GM23338 (cell line): ENCODE measurements at regions not wholly inside any gene's neighbourhood (a gene's known extent, or its start where the extent isn't known, plus 50 kb on each side); places are given as distances from the start of the nearest gene placed in this dataset.

Experiments
- ATAC-seq: fragments of 200-7000 bp; cut with Tn5 transposase; 3 replicates; pipeline ENCODE4 v1.9.1; 2020
- DNase-seq: peaks from one replicate; pipeline ENCODE4 v3.0.0-alpha.2; 2015; ENCODE audit warnings: low spot score
- H2AFZ ChIP-seq: fragments of 200-600 bp; sonication (generic); 2 replicates; pipeline ENCODE4 v1.8.0; 2016; ENCODE audit warnings: antibody characterized with exemption, mild to moderate bottlenecking, moderate library complexity
- H3F3A ChIP-seq: fragments of 200-600 bp; sonication (generic); replicated peaks from 2 replicates; pipeline ENCODE4 v1.8.0; 2017; ENCODE audit warnings: antibody characterized with exemption, mixed run types, low read depth
- H3K27ac ChIP-seq: fragments of 200-600 bp; sonication (generic); 2 replicates; pipeline ENCODE4 v1.6.1; 2016; ENCODE audit warnings: low read depth
- H3K27me3 ChIP-seq: fragments of 200-600 bp; sonication (generic); 2 replicates; pipeline ENCODE4 v1.8.0; 2016; ENCODE audit warnings: mild to moderate bottlenecking, mixed run types, moderate library complexity; ENCODE audit not compliant: insufficient read depth
- H3K36me3 ChIP-seq: fragments of 200-600 bp; sonication (generic); 2 replicates; pipeline ENCODE4 v1.8.0; 2016; ENCODE audit warnings: mild to moderate bottlenecking; ENCODE audit not compliant: insufficient read depth
- H3K4me1 ChIP-seq: fragments of 200-600 bp; sonication (generic); 2 replicates; pipeline ENCODE4 v1.8.0; 2016; ENCODE audit warnings: mild to moderate bottlenecking, moderate library complexity; ENCODE audit not compliant: insufficient read depth
- H3K4me2 ChIP-seq: fragments of 200-600 bp; sonication (generic); 2 replicates; pipeline ENCODE4 v1.7.1; 2017; ENCODE audit warnings: mixed run types
- H3K4me3 ChIP-seq: fragments of 200-600 bp; sonication (generic); 2 replicates; pipeline ENCODE4 v1.6.1; 2016; ENCODE audit warnings: mixed run types
- H3K79me2 ChIP-seq: fragments of 200-600 bp; sonication (generic); replicated peaks from 2 replicates; pipeline ENCODE4 v1.8.0; 2017; ENCODE audit warnings: mild to moderate bottlenecking; ENCODE audit not compliant: insufficient read depth
- H3K9me2 ChIP-seq: fragments of 200-600 bp; sonication (generic); 2 replicates; pipeline ENCODE4 v1.8.0; 2017; ENCODE audit not compliant: insufficient read depth
- H4K20me1 ChIP-seq: fragments of 200-600 bp; sonication (generic); replicated peaks from 2 replicates; pipeline ENCODE4 v1.8.0; 2017; ENCODE audit warnings: mild to moderate bottlenecking; ENCODE audit not compliant: insufficient read depth
- H3K27ac Mint-ChIP-seq: 2 replicates; pipeline ENCODE4 v1.8.0; 2020; ENCODE audit warnings: inconsistent platforms, mild to moderate bottlenecking, moderate library complexity, mixed read lengths
- H3K27me3 Mint-ChIP-seq: 3 replicates; pipeline ENCODE4 v1.8.0; 2022; ENCODE audit warnings: low read depth, mild to moderate bottlenecking, moderate library complexity, mixed read lengths, inconsistent platforms; ENCODE audit not compliant: insufficient read depth, poor library complexity
- H3K36me3 Mint-ChIP-seq: 3 replicates; pipeline ENCODE4 v1.8.0; 2021; ENCODE audit warnings: low read depth, mild to moderate bottlenecking, inconsistent platforms, moderate library complexity, mixed read lengths
- H3K4me1 Mint-ChIP-seq: 3 replicates; pipeline ENCODE4 v1.8.0; 2020; ENCODE audit warnings: mild to moderate bottlenecking, inconsistent platforms, mixed read lengths
- H3K4me3 Mint-ChIP-seq: 3 replicates; pipeline ENCODE4 v1.8.0; 2021; ENCODE audit warnings: moderate library complexity, mild to moderate bottlenecking, inconsistent platforms, mixed read lengths
- H3K9me3 Mint-ChIP-seq: 3 replicates; pipeline ENCODE4 v1.8.0; 2020; ENCODE audit warnings: moderate library complexity, mild to moderate bottlenecking, inconsistent platforms, mixed read lengths
- CREB1 ChIP-seq: fragments of 250-450 bp; sonication (Bioruptor Pico); IDR thresholded peaks from 2 replicates; pipeline ENCODE4 v1.5.0; 2020; ENCODE audit warnings: low read depth, mild to moderate bottlenecking, moderate library complexity
- EZH2 ChIP-seq: fragments of 200-600 bp; sonication (generic); IDR thresholded peaks from one replicate; pipeline ENCODE4 v1.8.0; 2017; ENCODE audit warnings: antibody characterized with exemption, mild to moderate bottlenecking, low read depth; ENCODE audit not compliant: unreplicated experiment
- EZH2phosphoT487 ChIP-seq: fragments of 200-600 bp; sonication (generic); IDR thresholded peaks from one replicate; pipeline ENCODE4 v1.8.1; 2018; ENCODE audit warnings: antibody characterized with exemption; ENCODE audit not compliant: unreplicated experiment
- JUNB ChIP-seq: IDR thresholded peaks from one replicate; pipeline ENCODE4 v1.6.1; 2016; ENCODE audit warnings: antibody characterized with exemption; ENCODE audit not compliant: unreplicated experiment
- NANOG ChIP-seq: IDR thresholded peaks from 2 replicates; pipeline ENCODE4 v1.6.1; 2016; ENCODE audit warnings: antibody characterized with exemption, borderline replicate concordance
- POLR2AphosphoS5 ChIP-seq: IDR thresholded peaks from 2 replicates; pipeline ENCODE4 v1.6.1; 2016; ENCODE audit warnings: antibody characterized with exemption, low read depth
- REST ChIP-seq: IDR thresholded peaks from one replicate; pipeline ENCODE4 v1.6.1; 2018; ENCODE audit warnings: antibody characterized with exemption; ENCODE audit not compliant: unreplicated experiment
- STAT1 ChIP-seq: IDR thresholded peaks from one replicate; pipeline ENCODE4 v1.6.1; 2016; ENCODE audit warnings: antibody characterized with exemption; ENCODE audit not compliant: unreplicated experiment
- ZNF114 ChIP-seq: fragments of 250-450 bp; sonication (Bioruptor Pico); IDR thresholded peaks from 2 replicates; pipeline ENCODE4 v1.5.0; 2020; ENCODE audit warnings: mild to moderate bottlenecking, moderate library complexity
- ZNF331 ChIP-seq: fragments of 250-450 bp; sonication (Bioruptor Pico); IDR thresholded peaks from 2 replicates; pipeline ENCODE4 v1.5.0; 2020; ENCODE audit warnings: low read depth, mild to moderate bottlenecking, moderate library complexity
- ZNF462 ChIP-seq: fragments of 250-450 bp; sonication (Bioruptor Pico); IDR thresholded peaks from 2 replicates; pipeline ENCODE4 v1.5.0; 2020; ENCODE audit warnings: mild to moderate bottlenecking, moderate library complexity
- TF ChIP-seq, protein P1 (sequence below), 2 experiments: fragments of 200-600 bp in 1 of 2; sonication (generic) in 1 of 2; conservative IDR thresholded peaks; 2 replicates each; pipeline versions ENCODE4 v1.5.1 to v1.6.1; 2016 to 2017; ENCODE audit warnings: antibody characterized with exemption in 2 of 2, low read depth in 2 of 2, mild to moderate bottlenecking in 2 of 2, moderate library complexity in 1 of 2
- TF ChIP-seq, protein P2 (sequence below): IDR thresholded peaks from 2 replicates; pipeline ENCODE4 v1.6.1; 2016; ENCODE audit warnings: antibody characterized with exemption

DNA sequence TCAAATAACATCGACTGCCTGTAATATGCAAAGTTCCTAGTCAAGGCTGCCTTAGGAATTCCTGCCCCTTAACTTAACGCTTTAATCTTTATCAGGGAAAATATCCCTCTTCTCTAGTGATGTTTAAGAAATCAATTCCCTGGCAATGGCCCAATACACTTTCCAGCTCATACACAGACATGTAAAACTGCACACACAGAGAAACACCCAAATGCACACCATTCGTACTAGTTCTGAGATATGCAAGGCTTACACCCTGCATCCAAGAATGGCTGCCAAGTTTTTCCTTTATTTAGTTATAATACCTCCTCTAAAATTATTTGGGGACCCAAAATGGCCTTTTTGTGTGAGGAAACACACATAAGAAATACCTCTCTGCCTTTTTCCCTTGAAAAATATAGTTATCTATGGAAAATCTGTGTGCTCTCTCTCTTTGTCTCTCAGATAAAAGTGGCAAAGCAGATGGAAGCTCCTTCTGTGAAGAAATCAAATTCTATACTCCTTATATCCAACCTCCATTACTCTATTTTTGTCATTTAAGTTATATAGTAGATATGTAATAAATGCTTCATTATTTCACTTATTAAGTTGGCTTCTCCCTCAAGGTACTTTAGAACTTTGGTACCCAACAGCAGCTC is 120.0 kb upstream of the MDM1 start (continued):
- TF ChIP-seq, protein P1, sequence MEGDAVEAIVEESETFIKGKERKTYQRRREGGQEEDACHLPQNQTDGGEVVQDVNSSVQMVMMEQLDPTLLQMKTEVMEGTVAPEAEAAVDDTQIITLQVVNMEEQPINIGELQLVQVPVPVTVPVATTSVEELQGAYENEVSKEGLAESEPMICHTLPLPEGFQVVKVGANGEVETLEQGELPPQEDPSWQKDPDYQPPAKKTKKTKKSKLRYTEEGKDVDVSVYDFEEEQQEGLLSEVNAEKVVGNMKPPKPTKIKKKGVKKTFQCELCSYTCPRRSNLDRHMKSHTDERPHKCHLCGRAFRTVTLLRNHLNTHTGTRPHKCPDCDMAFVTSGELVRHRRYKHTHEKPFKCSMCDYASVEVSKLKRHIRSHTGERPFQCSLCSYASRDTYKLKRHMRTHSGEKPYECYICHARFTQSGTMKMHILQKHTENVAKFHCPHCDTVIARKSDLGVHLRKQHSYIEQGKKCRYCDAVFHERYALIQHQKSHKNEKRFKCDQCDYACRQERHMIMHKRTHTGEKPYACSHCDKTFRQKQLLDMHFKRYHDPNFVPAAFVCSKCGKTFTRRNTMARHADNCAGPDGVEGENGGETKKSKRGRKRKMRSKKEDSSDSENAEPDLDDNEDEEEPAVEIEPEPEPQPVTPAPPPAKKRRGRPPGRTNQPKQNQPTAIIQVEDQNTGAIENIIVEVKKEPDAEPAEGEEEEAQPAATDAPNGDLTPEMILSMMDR (conservative IDR thresholded peaks at IDR 0.05; ENCODE audit: low read depth in 2 of 2) = no peak
- TF ChIP-seq ZNF114 (CRISPR knock-in tag) (no peak), POLR2AphosphoS5 (no peak)

DNA sequence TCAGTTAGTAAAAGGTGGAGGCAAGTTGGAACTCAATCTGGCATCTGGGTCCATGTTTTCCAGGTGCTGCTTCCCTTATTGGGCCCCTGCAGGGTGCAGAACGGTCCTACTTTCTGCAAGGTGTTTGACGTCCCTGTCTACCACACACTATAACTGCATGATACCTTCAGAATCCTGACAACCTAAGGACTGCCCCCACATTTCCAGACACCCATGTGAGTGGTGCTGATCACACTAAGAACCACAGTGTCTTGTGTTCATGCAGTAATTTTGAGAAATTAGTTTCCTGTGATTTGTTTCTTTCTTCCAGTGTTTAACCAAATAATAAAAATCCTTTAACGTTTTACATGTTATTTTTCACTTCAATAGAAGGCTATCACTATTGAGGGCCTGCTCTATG is 121.1 kb upstream of the MDM1 start:
- Histone ChIP-seq H3K4me1 (peaks cover 42% of the 10 kb centered on the region), H3K36me3 (no peaks in the 10 kb centered on the region), H3K27ac (no peak overlapping the region), H3K27me3 (no peaks in the 10 kb centered on the region), H3K4me3 (no peak overlapping the region), H2AFZ (no peak overlapping the region), H3K9me2 (no peaks in the 10 kb centered on the region), H3K4me2 (no peak overlapping the region), H3F3A (no peaks in the 10 kb centered on the region), H4K20me1 (no peaks in the 10 kb centered on the region), H3K79me2 (no peaks in the 10 kb centered on the region)
- Mint-ChIP-seq H3K27ac (no peak overlapping the region), H3K4me1 (peaks cover 50% of the 10 kb centered on the region), H3K9me3 (peaks cover 4% of the 10 kb centered on the region; the same call in 2 of the 3 replicates), H3K4me3 (no peak overlapping the region), H3K27me3 (no peaks in the 10 kb centered on the region), H3K36me3 (peaks cover 4% of the 10 kb centered on the region; the same call in 1 of the 3 replicates)
- ATAC-seq = no peak
- no peak for DNase-seq
- TF ChIP-seq REST (no peak), POLR2AphosphoS5 (no peak), CREB1 (CRISPR knock-in tag) (no peak), EZH2phosphoT487 (no peak), ZNF462 (no peak), ZNF114 (CRISPR knock-in tag) (no peak), EZH2 (no peak), ZNF331 (CRISPR knock-in tag) (no peak), STAT1 (no peak), JUNB (no peak), NANOG (no peak)
- TF ChIP-seq, protein P2, sequence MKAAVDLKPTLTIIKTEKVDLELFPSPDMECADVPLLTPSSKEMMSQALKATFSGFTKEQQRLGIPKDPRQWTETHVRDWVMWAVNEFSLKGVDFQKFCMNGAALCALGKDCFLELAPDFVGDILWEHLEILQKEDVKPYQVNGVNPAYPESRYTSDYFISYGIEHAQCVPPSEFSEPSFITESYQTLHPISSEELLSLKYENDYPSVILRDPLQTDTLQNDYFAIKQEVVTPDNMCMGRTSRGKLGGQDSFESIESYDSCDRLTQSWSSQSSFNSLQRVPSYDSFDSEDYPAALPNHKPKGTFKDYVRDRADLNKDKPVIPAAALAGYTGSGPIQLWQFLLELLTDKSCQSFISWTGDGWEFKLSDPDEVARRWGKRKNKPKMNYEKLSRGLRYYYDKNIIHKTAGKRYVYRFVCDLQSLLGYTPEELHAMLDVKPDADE = no peak
